ENCODE measurements at regions not wholly inside any gene's neighbourhood (a gene's known extent, or its start where the extent isn't known, plus 50 kb on each side); places are given as distances from the start of the nearest gene placed in this dataset.
"Not testable (repeated sequence)": the region's sequence is repeated elsewhere in the genome, so short reads cannot be mapped to it uniquely, and the experiment has no call there.

- H3K27ac Mint-ChIP-seq, ATAC-seq, H3K4me1 Mint-ChIP-seq, H3K9me3 Mint-ChIP-seq, H3K36me3 Mint-ChIP-seq, H3K4me3 Mint-ChIP-seq: not testable (repeated sequence)
- DNase-seq (ENCODE audit: low spot score in 2 of 2): peak in 1 of 2 donors; percentile 22
Observed at GRCh38 chr6:21282360-21282759, 311.2 kb upstream of the SOX4 start.

DNA sequence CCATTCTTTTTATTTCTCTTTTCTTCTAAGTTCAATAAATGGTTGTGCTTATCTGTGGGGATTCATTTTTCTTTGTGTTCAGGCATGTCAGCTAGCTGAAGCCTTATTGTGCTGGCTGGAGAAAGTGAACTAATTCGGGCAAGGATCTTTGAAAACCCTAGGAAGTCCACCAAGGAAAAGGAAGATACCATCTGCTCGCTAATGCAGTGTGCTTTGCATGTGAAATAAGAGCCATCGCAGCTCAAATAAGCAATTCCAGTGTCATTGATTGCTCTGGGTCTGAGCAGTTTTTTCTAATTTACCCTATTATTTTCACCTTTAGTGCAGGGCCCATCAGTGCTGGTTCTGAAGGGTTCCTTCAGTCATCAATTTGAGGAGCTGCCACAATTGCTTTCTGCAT lies 309.4 kb upstream of the SOX4 start:
- H3K4me1 Mint-ChIP-seq: no peaks in the 10 kb centered on the region
- no peaks in the 10 kb centered on the region for H3K36me3 Mint-ChIP-seq
- no peak overlapping the region for H3K27ac Mint-ChIP-seq
- ATAC-seq: no peak
- peak in 1 of 2 donors; percentile 2 for DNase-seq (ENCODE audit: low spot score in 2 of 2)
- no peaks in the 10 kb centered on the region for H3K9me3 Mint-ChIP-seq
- no peak overlapping the region for H3K4me3 Mint-ChIP-seq

DNA sequence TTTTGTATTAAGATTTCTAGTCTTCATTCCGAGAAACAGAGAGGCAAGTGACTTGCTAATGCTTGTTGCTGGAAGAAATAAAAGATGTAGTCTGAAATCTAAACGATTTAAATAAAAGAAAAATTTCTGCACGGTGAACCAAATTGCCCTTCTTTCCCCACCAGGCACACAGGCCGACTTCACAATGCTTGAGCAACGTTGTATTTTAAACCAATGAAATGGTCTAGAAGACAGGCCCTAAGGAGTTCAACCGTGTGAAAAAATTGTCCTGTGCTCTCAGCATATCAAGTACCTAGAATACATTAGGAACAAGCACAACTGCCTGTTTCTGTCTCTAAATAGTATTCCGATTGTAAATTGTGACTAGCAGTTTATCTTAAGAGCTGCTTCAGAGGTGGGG lies 308.8 kb upstream of the SOX4 start:
- Mint-ChIP-seq H3K4me1 (no peaks in the 10 kb centered on the region), H3K36me3 (no peaks in the 10 kb centered on the region), H3K4me3 (no peak overlapping the region), H3K9me3 (no peaks in the 10 kb centered on the region), H3K27ac (no peak overlapping the region)
- DNase-seq (ENCODE audit: low spot score in 2 of 2) (peak in 1 of 2 donors; percentile 3), ATAC-seq (no peak)

DNA sequence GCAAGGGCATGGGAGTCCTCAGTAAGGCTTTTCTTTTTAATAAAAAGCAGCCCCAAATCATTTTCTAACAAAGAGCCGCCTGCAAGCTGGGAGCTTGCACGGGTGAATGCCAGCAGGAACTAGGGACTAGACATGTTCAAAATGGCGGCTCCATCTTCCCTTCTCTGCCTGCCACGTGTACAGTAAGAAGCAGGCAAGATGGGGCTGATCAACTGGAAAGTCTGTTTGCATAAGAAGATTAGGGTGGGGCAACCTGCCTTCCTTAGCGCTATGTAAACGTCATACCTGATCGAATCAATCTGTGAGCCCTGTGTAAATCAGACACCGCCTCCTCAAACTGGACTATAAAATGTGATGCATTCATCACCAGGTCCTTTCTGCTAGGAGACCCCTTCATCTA lies 299.4 kb upstream of the SOX4 start:
- no peaks in the 10 kb centered on the region for H3K4me1 Mint-ChIP-seq
- H3K4me3 Mint-ChIP-seq: no peak overlapping the region

DNA sequence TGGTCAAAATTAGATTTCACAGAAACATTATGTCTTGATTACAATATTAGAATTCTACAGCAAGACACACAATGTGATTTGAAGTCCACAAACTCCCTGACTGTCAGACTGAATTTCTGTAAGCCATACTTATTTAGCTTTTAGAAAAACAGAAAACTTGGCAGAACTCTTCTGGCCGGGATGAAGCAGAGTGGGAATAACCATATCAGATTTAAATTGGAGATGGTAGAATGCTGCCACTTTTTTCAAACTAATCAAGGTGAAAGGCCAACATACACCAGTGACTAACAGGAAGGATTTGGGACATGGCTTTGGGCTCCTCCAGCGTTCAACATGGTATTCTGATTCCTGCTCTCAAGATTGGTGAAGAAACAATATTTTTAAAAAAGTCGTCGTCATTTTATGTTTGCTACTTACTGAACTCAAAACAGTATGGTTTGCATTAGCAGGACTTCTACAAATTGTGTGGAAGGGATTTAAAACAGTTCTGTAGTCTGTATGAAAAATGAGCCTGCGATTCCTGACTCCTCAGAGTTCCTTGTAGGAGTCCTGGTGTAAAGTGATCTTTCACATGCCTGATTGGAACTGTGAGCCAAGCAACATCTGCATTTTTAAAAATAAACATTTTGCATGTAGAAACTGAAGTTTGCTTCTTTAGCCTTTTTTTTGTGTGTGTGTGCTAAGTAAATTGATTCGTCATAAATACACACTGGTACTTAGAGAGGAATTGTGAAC lies 297.9 kb upstream of the SOX4 start:
- no peak overlapping the region for H3K27ac Mint-ChIP-seq
- no peaks in the 10 kb centered on the region for H3K36me3 Mint-ChIP-seq
- no peak for DNase-seq (ENCODE audit: low spot score in 2 of 2)
- H3K4me3 Mint-ChIP-seq: no peak overlapping the region
- peaks cover 6% of the 10 kb centered on the region for H3K9me3 Mint-ChIP-seq
- H3K4me1 Mint-ChIP-seq: no peaks in the 10 kb centered on the region
- no peak for ATAC-seq

More for the DNA sequence above, 299.4 kb upstream of the SOX4 start:
- peaks cover 1% of the 10 kb centered on the region for H3K9me3 Mint-ChIP-seq
- no peak overlapping the region for H3K27ac Mint-ChIP-seq
- DNase-seq (ENCODE audit: low spot score in 2 of 2) (no peak), ATAC-seq (no peak)
- H3K36me3 Mint-ChIP-seq: no peaks in the 10 kb centered on the region

GRCh38 chr6:21297665-21298064 lies 295.9 kb upstream of the SOX4 start:
- H3K9me3 Mint-ChIP-seq: peaks cover 11% of the 10 kb centered on the region

GRCh38 chr6:21299216-21299615 lies 294.3 kb upstream of the SOX4 start:
- H3K36me3 Mint-ChIP-seq: no peaks in the 10 kb centered on the region
- peaks cover 11% of the 10 kb centered on the region for H3K9me3 Mint-ChIP-seq
- H3K27ac Mint-ChIP-seq: no peak overlapping the region
- no peak overlapping the region for H3K4me3 Mint-ChIP-seq
- no peak for ATAC-seq
- H3K4me1 Mint-ChIP-seq: no peaks in the 10 kb centered on the region
- DNase-seq (ENCODE audit: low spot score in 2 of 2): no peak

More at GRCh38 chr6:21297665-21298064, 295.9 kb upstream of the SOX4 start:
- DNase-seq (ENCODE audit: low spot score in 2 of 2) (no peak), ATAC-seq (no peak)
- Mint-ChIP-seq H3K4me3 (no peak overlapping the region), H3K36me3 (no peaks in the 10 kb centered on the region), H3K4me1 (no peaks in the 10 kb centered on the region), H3K27ac (no peak overlapping the region)

GRCh38 chr6:21300439-21300838 lies 293.1 kb upstream of the SOX4 start:
- DNase-seq (ENCODE audit: low spot score in 2 of 2) (no peak), ATAC-seq (no peak)
- Mint-ChIP-seq H3K27ac (no peak overlapping the region), H3K4me1 (no peaks in the 10 kb centered on the region), H3K4me3 (no peak overlapping the region), H3K36me3 (no peaks in the 10 kb centered on the region), H3K9me3 (peaks cover 11% of the 10 kb centered on the region)

DNA sequence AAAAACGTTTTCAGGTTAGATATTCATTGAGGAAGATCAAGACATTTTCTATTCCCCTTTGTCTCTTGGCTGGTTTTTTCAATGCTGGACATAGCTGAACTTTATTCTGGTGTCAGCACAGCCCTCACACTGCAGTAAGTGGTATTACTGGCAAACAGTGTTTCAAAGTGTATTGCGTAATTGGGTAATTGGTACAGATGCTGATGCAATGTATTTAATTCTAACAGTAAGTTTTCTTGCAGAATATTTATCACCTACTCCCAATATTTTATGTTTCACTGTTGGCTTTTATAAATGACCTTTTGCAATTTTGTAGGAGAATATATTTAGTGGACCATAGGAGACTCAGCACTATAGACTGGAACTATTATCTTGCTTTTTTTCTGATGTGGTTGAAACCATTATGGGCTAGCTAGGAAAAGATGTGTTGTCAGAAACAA lies 287.6 kb upstream of the SOX4 start:
- no peaks in the 10 kb centered on the region for H3K4me1 Mint-ChIP-seq
- H3K9me3 Mint-ChIP-seq: peaks cover 4% of the 10 kb centered on the region
- no peak for DNase-seq (ENCODE audit: low spot score in 2 of 2)
- H3K4me3 Mint-ChIP-seq: no peak overlapping the region
- H3K27ac Mint-ChIP-seq: no peak overlapping the region
- H3K36me3 Mint-ChIP-seq: no peaks in the 10 kb centered on the region
- ATAC-seq: no peak

- Mint-ChIP-seq H3K36me3 (no peaks in the 10 kb centered on the region), H3K4me1 (no peaks in the 10 kb centered on the region), H3K4me3 (no peak overlapping the region), H3K9me3 (peaks cover 4% of the 10 kb centered on the region), H3K27ac (no peak overlapping the region)
- no peak for ATAC-seq
- DNase-seq (ENCODE audit: low spot score in 2 of 2): no peak
Observed at GRCh38 chr6:21306546-21306945, 287.0 kb upstream of the SOX4 start.

DNA sequence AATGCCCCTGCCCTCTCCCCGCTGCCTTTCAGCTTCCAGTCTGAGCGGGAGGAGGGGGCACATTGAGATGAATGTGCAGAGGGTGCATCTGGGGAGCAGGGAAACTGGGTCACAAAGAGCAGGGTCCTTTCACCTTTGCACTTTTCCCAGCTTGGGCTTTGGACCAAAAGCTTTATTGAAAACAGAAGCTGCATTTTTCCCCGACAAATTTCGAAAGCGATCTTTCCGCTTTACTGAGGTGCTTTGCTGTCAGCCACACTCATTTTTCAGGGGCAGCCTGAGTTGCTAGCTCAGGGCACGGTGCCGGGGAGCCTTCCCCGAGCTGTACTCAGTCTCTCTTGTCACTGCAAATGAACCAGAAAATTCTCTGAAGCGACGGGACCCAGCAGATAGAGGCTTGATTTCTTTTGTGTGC lies 283.7 kb upstream of the SOX4 start:
- H3K4me3 Mint-ChIP-seq: no peak overlapping the region
- no peak for DNase-seq (ENCODE audit: low spot score in 2 of 2)
- H3K9me3 Mint-ChIP-seq: no peaks in the 10 kb centered on the region
- no peaks in the 10 kb centered on the region for H3K36me3 Mint-ChIP-seq
- no peak for ATAC-seq
- no peak overlapping the region for H3K27ac Mint-ChIP-seq
- no peaks in the 10 kb centered on the region for H3K4me1 Mint-ChIP-seq

DNA sequence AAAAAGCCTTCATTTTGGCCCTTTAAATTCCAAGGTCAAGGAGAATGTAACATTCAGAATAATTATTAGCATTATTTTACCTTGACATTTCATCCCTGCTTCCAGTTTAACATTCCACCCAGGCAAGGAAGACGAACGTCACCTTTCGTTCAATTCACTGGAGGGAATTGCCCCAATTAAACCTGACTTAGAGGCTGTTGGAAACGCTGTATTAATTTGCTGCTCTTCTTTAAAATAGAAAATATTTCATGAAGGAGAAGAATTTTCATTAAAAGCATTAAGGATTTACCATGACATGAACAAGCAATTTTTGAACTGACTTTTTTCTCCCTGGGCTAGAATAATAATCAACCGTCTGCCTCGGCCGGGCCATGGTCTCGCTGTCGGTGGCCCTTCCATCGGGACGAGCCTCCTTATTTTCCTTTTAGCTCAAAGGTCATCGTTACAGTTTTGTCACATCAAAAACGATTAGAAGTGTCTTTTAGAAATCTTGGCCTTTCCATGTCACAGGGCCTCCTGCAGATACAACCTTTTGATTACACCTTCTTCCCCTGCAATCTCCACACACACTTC lies 282.9 kb upstream of the SOX4 start:
- Mint-ChIP-seq H3K27ac (no peak overlapping the region), H3K4me3 (no peak overlapping the region), H3K36me3 (no peaks in the 10 kb centered on the region), H3K9me3 (no peaks in the 10 kb centered on the region), H3K4me1 (no peaks in the 10 kb centered on the region)
- ATAC-seq: no peak
- DNase-seq (ENCODE audit: low spot score in 2 of 2): no peak

- ATAC-seq: no peak
- Mint-ChIP-seq H3K27ac (no peak overlapping the region), H3K9me3 (no peaks in the 10 kb centered on the region), H3K4me3 (no peak overlapping the region), H3K4me1 (no peaks in the 10 kb centered on the region), H3K36me3 (no peaks in the 10 kb centered on the region)
- no peak for DNase-seq (ENCODE audit: low spot score in 2 of 2)
Observed at GRCh38 chr6:21312118-21312517, 281.4 kb upstream of the SOX4 start.

GRCh38 chr6:21317642-21318041 lies 275.9 kb upstream of the SOX4 start:
- DNase-seq (ENCODE audit: low spot score in 2 of 2): no peak
- no peak for ATAC-seq
- no peak overlapping the region for H3K27ac Mint-ChIP-seq
- no peak overlapping the region for H3K4me3 Mint-ChIP-seq
- no peaks in the 10 kb centered on the region for H3K36me3 Mint-ChIP-seq
- H3K4me1 Mint-ChIP-seq: no peaks in the 10 kb centered on the region
- no peaks in the 10 kb centered on the region for H3K9me3 Mint-ChIP-seq

DNA sequence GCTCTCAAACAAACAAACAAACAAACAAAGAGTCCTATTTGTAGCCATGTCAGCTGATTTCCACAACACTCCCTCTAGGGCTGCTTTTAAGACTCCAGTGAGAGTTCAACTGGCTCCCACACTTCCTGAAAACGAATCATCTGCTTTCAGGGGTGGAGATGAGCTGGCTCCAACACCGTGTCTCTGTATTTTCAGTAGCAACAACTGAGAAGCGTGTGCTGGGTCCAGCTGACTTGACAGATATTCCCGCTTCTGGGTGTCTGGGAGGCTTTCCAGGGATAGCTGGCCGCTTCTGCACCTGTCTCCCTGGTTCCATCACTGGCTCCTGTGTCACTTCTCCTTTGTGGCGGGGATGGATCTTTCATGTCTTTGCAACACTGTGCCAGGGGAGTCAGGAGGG lies 272.5 kb upstream of the SOX4 start:
- DNase-seq (ENCODE audit: low spot score in 2 of 2) (no peak), ATAC-seq (peak; percentile 45)
- Mint-ChIP-seq H3K9me3 (no peaks in the 10 kb centered on the region), H3K36me3 (no peaks in the 10 kb centered on the region), H3K4me1 (no peaks in the 10 kb centered on the region), H3K27ac (no peak overlapping the region), H3K4me3 (no peak overlapping the region)

- H3K27ac Mint-ChIP-seq: no peak overlapping the region
- no peaks in the 10 kb centered on the region for H3K9me3 Mint-ChIP-seq
- ATAC-seq (no peak), DNase-seq (ENCODE audit: low spot score in 2 of 2) (no peak)
- no peaks in the 10 kb centered on the region for H3K4me1 Mint-ChIP-seq
- no peaks in the 10 kb centered on the region for H3K36me3 Mint-ChIP-seq
- no peak overlapping the region for H3K4me3 Mint-ChIP-seq
Observed at GRCh38 chr6:21321531-21321930, 272.0 kb upstream of the SOX4 start.
